Endothelial cell of umbilical vein (primary cell): ENCODE measurements at regions not wholly inside any gene's neighbourhood (a gene's known extent, or its start where the extent isn't known, plus 50 kb on each side); places are given as distances from the start of the nearest gene placed in this dataset.

Experiments used
- BruUV-seq: library from RNA; stranded (reverse); fragments of 400-500 nt; replicated peaks from 2 replicates; lab custom pipeline; 2021; lab: Mats Ljungman, UMichigan
- CTCF ChIA-PET: fragments of 300-600, 350-600 bp; sonication (Branson Sonifier 250); formaldehyde crosslinking; loops from one replicate; lab custom pipeline; 2021; ENCODE audit warnings: antibody characterized with exemption, inconsistent platforms; lab: Charles Lee
- POLR2A ChIA-PET: fragments of 300-600, 350-600 bp; sonication (Branson Sonifier 250); formaldehyde crosslinking; loops from one replicate; lab custom pipeline; 2021; ENCODE audit warnings: antibody characterized with exemption, inconsistent platforms; lab: Charles Lee
- DNase-seq: peaks from one replicate; pipeline ENCODE4 v3.0.0-alpha.2; 2011; ENCODE audit warnings: low read depth, low spot score
- FAIRE-seq: peaks from 2 replicates; lab custom pipeline; 2011; peaks lifted over from hg19 to GRCh38; lab: Jason Lieb, UNC
- H2AFZ ChIP-seq: 2 replicates; pipeline ENCODE4 v1.6.0; 2012; ENCODE audit warnings: low read depth, low read length, control low read depth, inconsistent platforms
- H3K27ac ChIP-seq: 2 replicates; pipeline ENCODE4 v1.5.1; 2011; ENCODE audit warnings: low read depth, mild to moderate bottlenecking, control low read depth, low read length, moderate library complexity; ENCODE audit not compliant: insufficient read depth
- H3K27me3 ChIP-seq, 2 experiments: 2 replicates each; pipeline versions ENCODE4 v1.6.0 to v1.6.1; 2011; ENCODE audit warnings: low read length in 2 of 2, mixed read lengths in 1 of 2; ENCODE audit not compliant: control insufficient read depth in 2 of 2, insufficient read depth in 2 of 2
- H3K36me3 ChIP-seq, 2 experiments: 2 replicates in 1 of 2; 3 replicates in 1 of 2; pipeline ENCODE4 v1.5.1; 2011; ENCODE audit warnings: low read length in 2 of 2, mild to moderate bottlenecking in 1 of 2, moderate library complexity in 1 of 2; ENCODE audit not compliant: control insufficient read depth in 2 of 2, insufficient read depth in 2 of 2; ENCODE audit errors: extremely low read depth in 1 of 2
- H3K4me1 ChIP-seq: 3 replicates; pipeline ENCODE4 v1.5.1; 2011; ENCODE audit warnings: mild to moderate bottlenecking, low read length; ENCODE audit not compliant: control insufficient read depth, insufficient read depth; ENCODE audit errors: extremely low read depth
- H3K4me2 ChIP-seq: 2 replicates; pipeline ENCODE4 v1.6.1; 2011; ENCODE audit warnings: low read length, control low read depth, mixed read lengths; ENCODE audit not compliant: insufficient read depth
- H3K4me3 ChIP-seq, 3 experiments: fragments of 200-600 bp in 1 of 3; sonication (generic), shearing (Covaris generic) in 1 of 3; replicated peaks in 1 of 3; 2 replicates each; pipeline ENCODE4 v1.5.1; 2011 to 2016; ENCODE audit warnings: control low read depth in 3 of 3, low read length in 3 of 3, mild to moderate bottlenecking in 2 of 3, inconsistent platforms in 1 of 3, low read depth in 1 of 3, moderate library complexity in 1 of 3; ENCODE audit not compliant: insufficient read depth in 1 of 3
- H3K79me2 ChIP-seq: 2 replicates; pipeline ENCODE4 v1.6.0; 2012; ENCODE audit warnings: low read length, inconsistent platforms; ENCODE audit not compliant: control insufficient read depth, insufficient read depth
- H3K9ac ChIP-seq: replicated peaks from 2 replicates; pipeline ENCODE3; 2011; ENCODE audit warnings: low read length, control low read depth; ENCODE audit not compliant: insufficient read depth; ENCODE audit errors: extremely low read depth
- H3K9me1 ChIP-seq: replicated peaks from 3 replicates; pipeline ENCODE4 v1.6.0; 2011; ENCODE audit warnings: mild to moderate bottlenecking, low read length; ENCODE audit not compliant: control insufficient read depth, insufficient read depth; ENCODE audit errors: extremely low read depth
- H3K9me3 ChIP-seq: replicated peaks from 2 replicates; pipeline ENCODE4 v1.5.1; 2012; ENCODE audit warnings: low read length, inconsistent platforms; ENCODE audit not compliant: control insufficient read depth, insufficient read depth
- H4K20me1 ChIP-seq: replicated peaks from 2 replicates; pipeline ENCODE3; 2011; ENCODE audit warnings: mild to moderate bottlenecking, low read length; ENCODE audit not compliant: control insufficient read depth, insufficient read depth; ENCODE audit errors: extremely low read depth
- EZH2 ChIP-seq: IDR thresholded peaks from 2 replicates; pipeline ENCODE4 v1.6.1; 2012; ENCODE audit warnings: borderline replicate concordance, low read depth, mild to moderate bottlenecking, moderate library complexity, low read length, inconsistent platforms; ENCODE audit not compliant: severe bottlenecking
- FOS ChIP-seq: IDR thresholded peaks from 2 replicates; pipeline ENCODE4 v1.6.1; 2011; ENCODE audit warnings: mild to moderate bottlenecking, low read length, moderate library complexity, borderline replicate concordance; ENCODE audit not compliant: insufficient read depth
- GATA2 ChIP-seq: IDR thresholded peaks from 2 replicates; pipeline ENCODE4 v1.7.0; 2011; ENCODE audit warnings: low read depth, mild to moderate bottlenecking, moderate library complexity, mixed read lengths, low read length; ENCODE audit not compliant: insufficient read length, insufficient read depth
- JUN ChIP-seq: IDR thresholded peaks from 2 replicates; pipeline ENCODE4 v1.6.1; 2011; ENCODE audit warnings: borderline replicate concordance, low read depth; ENCODE audit not compliant: insufficient read length, insufficient read depth
- MYC ChIP-seq: IDR thresholded peaks from one replicate; pipeline ENCODE4 v1.6.1; 2011; ENCODE audit warnings: mild to moderate bottlenecking, low read depth, low read length
- POLR2A ChIP-seq: IDR thresholded peaks from 2 replicates; pipeline ENCODE4 v1.6.1; 2012; ENCODE audit warnings: low read depth, mild to moderate bottlenecking, control low read depth, low read length
- POLR2AphosphoS5 ChIP-seq: IDR thresholded peaks from 2 replicates; pipeline ENCODE4 v1.6.1; 2012; ENCODE audit warnings: low read depth, mild to moderate bottlenecking, control low read depth, low read length, moderate library complexity; ENCODE audit not compliant: insufficient read depth
- dilution Hi-C: fragments of 300-500 bp; cut with MboI; formaldehyde crosslinking; loops from one replicate; pipeline ENCODE4 v1.15.0; 2019; ENCODE audit warnings: low sequenced_read_pairs; ENCODE audit not compliant: extremely low pct_ligation_motif_present
- intact Hi-C: fragments of 100-400 bp; cut with micrococcal nuclease; formaldehyde crosslinking; loops from one replicate; pipeline ENCODE4 v1.10.0; 2022
- TF ChIP-seq, protein P1 (sequence below), 2 donors: IDR thresholded peaks; 1 replicate in 1 of 2; 2 replicates in 1 of 2; pipeline ENCODE4 v1.5.1; 2011; ENCODE audit warnings: low read length in 2 of 2, mild to moderate bottlenecking in 2 of 2, moderate library complexity in 2 of 2, control low read depth in 1 of 2, inconsistent platforms in 1 of 2, low read depth in 1 of 2; ENCODE audit not compliant: insufficient read depth in 1 of 2; ENCODE audit errors: extremely low read depth in 1 of 2
- TF ChIP-seq, protein P2 (sequence below): IDR thresholded peaks from 2 replicates; pipeline ENCODE4 v1.6.1; 2011; ENCODE audit not compliant: insufficient read depth, insufficient read length

DNA sequence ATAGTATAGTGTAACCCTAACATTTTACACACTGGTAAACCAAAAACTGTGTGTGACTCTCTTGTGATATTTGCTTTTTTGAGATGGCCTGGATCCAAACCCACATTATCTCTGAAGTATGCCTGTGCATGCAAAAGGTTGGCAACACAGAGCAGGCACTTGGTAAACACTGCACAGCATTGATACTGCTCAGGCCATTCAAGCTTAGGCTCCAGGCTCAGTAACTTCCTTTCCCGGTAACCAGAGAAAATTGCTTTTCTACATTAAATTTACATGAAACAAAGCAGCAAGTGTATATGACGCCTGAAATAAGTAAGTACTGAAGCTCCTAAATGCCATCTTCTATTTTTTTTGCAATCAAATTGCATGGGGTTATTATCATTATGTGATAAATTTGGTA, 205.7 kb downstream of the EPM2A start:
- dilution Hi-C loops: no loop called here
- Histone ChIP-seq H2AFZ (no peak overlapping the region), H3K9ac (no peak overlapping the region), H3K9me3 (no peaks in the 10 kb centered on the region), H3K27ac (no peak overlapping the region), H3K4me3 (no peak overlapping the region), H3K4me1 (no peaks in the 10 kb centered on the region), H3K4me2 (no peak overlapping the region), H4K20me1 (no peaks in the 10 kb centered on the region), H3K79me2 (no peaks in the 10 kb centered on the region), H3K27me3 (no peaks in the 10 kb centered on the region), H3K9me1 (no peaks in the 10 kb centered on the region), H3K36me3 (no peaks in the 10 kb centered on the region)
- ChIA-PET POLR2A (no interaction called here), CTCF (no interaction called here)
- TF ChIP-seq, protein P1, sequence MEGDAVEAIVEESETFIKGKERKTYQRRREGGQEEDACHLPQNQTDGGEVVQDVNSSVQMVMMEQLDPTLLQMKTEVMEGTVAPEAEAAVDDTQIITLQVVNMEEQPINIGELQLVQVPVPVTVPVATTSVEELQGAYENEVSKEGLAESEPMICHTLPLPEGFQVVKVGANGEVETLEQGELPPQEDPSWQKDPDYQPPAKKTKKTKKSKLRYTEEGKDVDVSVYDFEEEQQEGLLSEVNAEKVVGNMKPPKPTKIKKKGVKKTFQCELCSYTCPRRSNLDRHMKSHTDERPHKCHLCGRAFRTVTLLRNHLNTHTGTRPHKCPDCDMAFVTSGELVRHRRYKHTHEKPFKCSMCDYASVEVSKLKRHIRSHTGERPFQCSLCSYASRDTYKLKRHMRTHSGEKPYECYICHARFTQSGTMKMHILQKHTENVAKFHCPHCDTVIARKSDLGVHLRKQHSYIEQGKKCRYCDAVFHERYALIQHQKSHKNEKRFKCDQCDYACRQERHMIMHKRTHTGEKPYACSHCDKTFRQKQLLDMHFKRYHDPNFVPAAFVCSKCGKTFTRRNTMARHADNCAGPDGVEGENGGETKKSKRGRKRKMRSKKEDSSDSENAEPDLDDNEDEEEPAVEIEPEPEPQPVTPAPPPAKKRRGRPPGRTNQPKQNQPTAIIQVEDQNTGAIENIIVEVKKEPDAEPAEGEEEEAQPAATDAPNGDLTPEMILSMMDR (IDR thresholded peaks at IDR 0.05; ENCODE audit: extremely low read depth in 1 of 2, insufficient read depth in 1 of 2, low read depth in 1 of 2, low read length in 2 of 2): no peak
- DNase-seq (no peak), FAIRE-seq (no peak)
- BruUV-seq: no TSS peak
- intact Hi-C loops: no loop called here

DNA sequence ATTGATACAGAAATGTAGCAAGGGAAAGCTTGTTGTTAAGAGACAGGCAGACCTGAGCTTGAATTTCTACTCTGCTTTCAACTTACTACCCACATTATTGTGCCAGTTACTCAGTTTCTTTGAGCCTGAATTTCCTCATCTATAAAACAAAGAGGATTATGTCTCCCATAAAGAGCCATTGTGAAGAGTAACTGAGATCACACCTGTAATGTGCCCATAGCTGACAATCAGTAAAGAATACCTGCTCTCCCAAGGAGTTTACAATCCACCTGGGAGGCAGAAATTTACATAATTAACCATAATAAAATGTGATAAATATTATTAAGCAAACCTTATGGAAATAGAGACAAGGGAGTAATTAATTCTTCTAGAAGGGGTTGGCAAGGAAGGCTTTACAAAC, 204.9 kb downstream of the EPM2A start:
- Histone ChIP-seq H3K4me2 (no peak overlapping the region), H3K9ac (no peak overlapping the region), H2AFZ (no peak overlapping the region), H3K9me3 (no peaks in the 10 kb centered on the region), H4K20me1 (no peaks in the 10 kb centered on the region), H3K4me3 (no peak overlapping the region), H3K27me3 (no peaks in the 10 kb centered on the region), H3K36me3 (no peaks in the 10 kb centered on the region), H3K79me2 (no peaks in the 10 kb centered on the region), H3K4me1 (no peaks in the 10 kb centered on the region), H3K9me1 (no peaks in the 10 kb centered on the region), H3K27ac (no peak overlapping the region)
- ChIA-PET CTCF (no interaction called here), POLR2A (no interaction called here)
- dilution Hi-C loops (no loop called here), intact Hi-C loops (no loop called here)
- no peak for FAIRE-seq
- no TSS peak for BruUV-seq
- no peak for DNase-seq
- TF ChIP-seq FOS: no peak
- no peak for TF ChIP-seq POLR2A
- no peak for TF ChIP-seq EZH2
- TF ChIP-seq GATA2: no peak
- no peak for TF ChIP-seq MYC
- no peak for TF ChIP-seq JUN
- TF ChIP-seq POLR2AphosphoS5: no peak
- TF ChIP-seq, protein P1 (IDR thresholded peaks at IDR 0.05; ENCODE audit: extremely low read depth in 1 of 2, insufficient read depth in 1 of 2, low read depth in 1 of 2, low read length in 2 of 2): no peak
- TF ChIP-seq, protein P2, sequence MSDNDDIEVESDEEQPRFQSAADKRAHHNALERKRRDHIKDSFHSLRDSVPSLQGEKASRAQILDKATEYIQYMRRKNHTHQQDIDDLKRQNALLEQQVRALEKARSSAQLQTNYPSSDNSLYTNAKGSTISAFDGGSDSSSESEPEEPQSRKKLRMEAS: no peak
